HEK293T (cell line): ENCODE measurements at regions not wholly inside any gene's neighbourhood (a gene's known extent, or its start where the extent isn't known, plus 50 kb on each side); places are given as distances from the start of the nearest gene placed in this dataset.

Experiments
- CTCF ChIA-PET: fragments of 350-600 bp; formaldehyde crosslinking; extraction: SDS; loops from one replicate; lab custom pipeline; 2021; ENCODE audit warnings: antibody characterized with exemption, inconsistent platforms; lab: Yijun Ruan, JAX
- POLR2A ChIA-PET: fragments of 350-600 bp; formaldehyde crosslinking; extraction: SDS; loops from one replicate; lab custom pipeline; 2020; ENCODE audit warnings: antibody characterized with exemption, inconsistent platforms; lab: Yijun Ruan, JAX
- DNase-seq: peaks from one replicate; pipeline ENCODE4 v3.0.0; 2012; ENCODE audit warnings: mixed read lengths; ENCODE audit errors: extremely low spot score
- ARNT ChIP-seq: fragments of 450-650 bp; IDR thresholded peaks from 2 replicates; pipeline ENCODE4 v1.6.1; 2017; ENCODE audit warnings: mild to moderate bottlenecking
- BHLHE40 ChIP-seq: fragments of 450-650 bp; IDR thresholded peaks from 2 replicates; pipeline ENCODE4 v1.6.1; 2016; ENCODE audit warnings: mild to moderate bottlenecking, moderate library complexity, borderline replicate concordance
- CTBP1 ChIP-seq: fragments of 450-650 bp; IDR thresholded peaks from 2 replicates; pipeline ENCODE4 v1.6.1; 2016; ENCODE audit warnings: borderline replicate concordance
- ELF4 ChIP-seq: fragments of 450-650 bp; IDR thresholded peaks from 2 replicates; pipeline ENCODE4 v1.6.1; 2017; ENCODE audit warnings: antibody characterized with exemption
- FOXA1 ChIP-seq: fragments of 450-650 bp; IDR thresholded peaks from 2 replicates; pipeline ENCODE4 v1.6.1; 2016; ENCODE audit warnings: mild to moderate bottlenecking
- FOXK2 ChIP-seq: fragments of 450-650 bp; IDR thresholded peaks from 2 replicates; pipeline ENCODE4 v1.6.1; 2016; ENCODE audit warnings: mild to moderate bottlenecking
- FOXM1 ChIP-seq: fragments of 450-650 bp; IDR thresholded peaks from 2 replicates; pipeline ENCODE4 v1.6.1; 2017; ENCODE audit warnings: mild to moderate bottlenecking, borderline replicate concordance
- HDGF ChIP-seq: fragments of 450-650 bp; IDR thresholded peaks from 2 replicates; pipeline ENCODE4 v1.6.1; 2017; ENCODE audit warnings: antibody characterized with exemption, borderline replicate concordance
- L3MBTL2 ChIP-seq: fragments of 450-650 bp; conservative IDR thresholded peaks from 2 replicates; pipeline ENCODE4 v1.6.1; 2016; ENCODE audit warnings: mild to moderate bottlenecking
- LEF1 ChIP-seq: fragments of 450-650 bp; IDR thresholded peaks from 2 replicates; pipeline ENCODE4 v1.6.1; 2017; ENCODE audit warnings: mild to moderate bottlenecking, borderline replicate concordance
- NFRKB ChIP-seq: fragments of 450-650 bp; IDR thresholded peaks from 2 replicates; pipeline ENCODE4 v1.6.1; 2016; ENCODE audit warnings: mild to moderate bottlenecking, moderate library complexity
- PKNOX1 ChIP-seq: fragments of 450-650 bp; IDR thresholded peaks from 2 replicates; pipeline ENCODE4 v1.6.1; 2016
- SP1 ChIP-seq: fragments of 450-650 bp; IDR thresholded peaks from 2 replicates; pipeline ENCODE4 v1.6.1; 2017
- SUZ12 ChIP-seq: fragments of 450-650 bp; IDR thresholded peaks from 2 replicates; pipeline ENCODE4 v1.6.1; 2016; ENCODE audit warnings: mild to moderate bottlenecking
- TARDBP ChIP-seq: fragments of 450-650 bp; IDR thresholded peaks from 2 replicates; pipeline ENCODE4 v1.6.1; 2016
- ZNF384 ChIP-seq: fragments of 450-650 bp; IDR thresholded peaks from 2 replicates; pipeline ENCODE4 v1.6.1; 2016

GRCh38 chr14:98888927-98889835 lies 382.8 kb downstream of the BCL11B start:
- ChIA-PET CTCF (no interaction called here), POLR2A (no interaction called here)
- TF ChIP-seq CTBP1 (no peak), FOXA1 (no peak), SUZ12 (no peak), HDGF (no peak), TARDBP (no peak), NFRKB (no peak), FOXM1 (no peak), FOXK2 (no peak), ZNF384 (no peak), LEF1 (no peak), SP1 (no peak), PKNOX1 (no peak), BHLHE40 (no peak), ARNT (no peak)
- DNase-seq: no peak

DNA sequence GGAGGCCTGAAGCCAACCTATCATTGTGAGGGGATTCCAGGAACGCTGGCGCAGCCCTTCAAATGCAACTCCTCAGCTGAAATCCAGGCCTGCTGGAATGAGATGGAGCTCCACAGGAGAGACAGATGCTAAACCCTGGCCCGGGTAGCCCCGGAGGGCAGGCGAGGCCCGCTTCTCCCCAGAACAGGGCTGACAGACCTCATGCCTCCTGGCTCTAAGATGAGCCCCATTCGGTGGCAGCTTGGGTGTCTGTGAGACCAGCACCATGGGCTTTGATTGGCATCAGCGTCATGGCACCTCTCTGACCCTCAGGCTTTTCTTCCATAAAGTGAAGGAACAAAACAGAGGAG lies 382.2 kb downstream of the BCL11B start:
- no peak for DNase-seq
- ChIA-PET POLR2A (no interaction called here), CTCF (no interaction called here)
- no peak for TF ChIP-seq NFRKB
- TF ChIP-seq TARDBP: no peak

DNA sequence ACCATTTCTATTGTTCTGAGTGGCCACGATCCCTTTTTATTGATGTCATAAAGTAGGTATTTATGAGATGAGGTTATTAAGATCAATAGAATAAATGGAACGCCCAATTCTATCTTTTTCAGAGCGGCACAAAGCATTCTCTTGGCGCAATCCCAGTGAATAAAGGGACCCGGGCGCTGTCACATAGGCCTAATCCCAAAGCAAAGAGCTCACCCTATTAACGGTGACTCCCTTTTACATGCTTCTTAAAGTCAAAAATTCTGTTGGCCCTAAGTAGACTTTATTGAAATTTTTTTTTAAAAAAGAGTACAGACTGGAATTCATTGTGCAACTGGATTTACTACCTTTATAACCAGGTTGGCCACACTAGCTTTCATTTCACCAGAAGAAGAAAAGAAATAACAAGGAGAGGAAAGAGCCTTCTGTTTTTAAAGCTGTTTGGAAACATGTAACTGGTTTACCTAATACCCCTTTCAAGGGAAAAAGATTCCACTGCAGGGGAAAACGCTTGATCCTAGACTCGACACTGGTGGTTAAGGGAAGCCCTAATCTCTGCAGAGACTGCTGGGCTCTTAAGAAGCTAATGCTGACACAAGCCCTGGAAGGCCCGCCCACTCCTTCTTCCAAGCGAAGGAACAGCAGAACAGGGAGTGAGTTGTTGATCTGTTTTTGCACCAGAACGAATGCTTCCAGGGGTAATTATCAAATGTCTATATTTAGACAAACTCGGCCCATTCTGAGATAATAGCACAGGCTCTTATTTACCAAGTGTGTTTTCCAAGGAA lies 381.2 kb downstream of the BCL11B start:
- CTCF ChIA-PET: no interaction called here
- TF ChIP-seq CTBP1 (no peak), ELF4 (no peak), NFRKB (no peak), SP1 (no peak), SUZ12 (no peak), BHLHE40 (no peak), PKNOX1 (no peak), ARNT (no peak), LEF1 (no peak), L3MBTL2 (no peak), TARDBP (no peak), FOXK2 (no peak), FOXM1 (no peak), ZNF384 (no peak), FOXA1 (no peak), HDGF (no peak)
- POLR2A ChIA-PET: no interaction called here
- no peak for DNase-seq

GRCh38 chr14:98893675-98894074 lies 378.3 kb downstream of the BCL11B start:
- ChIA-PET CTCF (no interaction called here), POLR2A (no interaction called here)
- no peak for DNase-seq

DNA sequence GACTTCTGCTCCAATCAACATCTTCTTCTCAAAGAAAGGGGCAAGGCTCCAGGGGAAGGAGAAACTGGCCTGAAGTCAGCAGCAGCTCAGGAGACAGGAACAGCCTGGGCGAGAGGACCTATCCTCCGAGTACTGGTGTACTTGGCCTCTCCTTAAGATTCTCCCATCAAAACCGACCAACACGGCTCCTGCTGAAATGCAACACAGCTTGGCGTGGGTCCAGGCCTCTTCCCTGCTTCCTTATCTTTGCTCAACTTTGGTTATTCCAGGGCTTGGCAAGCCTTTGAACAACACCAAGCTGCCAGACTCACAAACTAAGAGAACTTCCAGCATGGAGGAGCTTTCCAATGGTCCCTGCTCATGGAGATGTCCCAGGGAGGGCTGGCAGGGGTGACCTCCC lies 377.4 kb downstream of the BCL11B start:
- no peak for DNase-seq
- no peak for TF ChIP-seq LEF1
- ChIA-PET POLR2A (no interaction called here), CTCF (no interaction called here)

More at GRCh38 chr14:98893675-98894074, 378.3 kb downstream of the BCL11B start:
- TF ChIP-seq NFRKB (no peak), ELF4 (no peak), L3MBTL2 (no peak), HDGF (no peak), LEF1 (no peak), PKNOX1 (no peak), ARNT (no peak), CTBP1 (no peak), TARDBP (no peak), FOXA1 (no peak), SP1 (no peak), FOXM1 (no peak), FOXK2 (no peak), BHLHE40 (no peak)

GRCh38 chr14:98896449-98896848 lies 375.5 kb downstream of the BCL11B start:
- CTCF ChIA-PET: no interaction called here
- POLR2A ChIA-PET: no interaction called here
- DNase-seq: no peak
- TF ChIP-seq ELF4 (no peak), FOXK2 (no peak)
